HG03139 (cell line): ENCODE measurements at regions not wholly inside any gene's neighbourhood (a gene's known extent, or its start where the extent isn't known, plus 50 kb on each side); places are given as distances from the start of the nearest gene placed in this dataset.

Experiments
- ATAC-seq: cut with Tn5 transposase; IDR thresholded peaks from one replicate; pipeline ENCODE4 v1.9.1; 2021; ENCODE audit not compliant: unreplicated experiment

DNA sequence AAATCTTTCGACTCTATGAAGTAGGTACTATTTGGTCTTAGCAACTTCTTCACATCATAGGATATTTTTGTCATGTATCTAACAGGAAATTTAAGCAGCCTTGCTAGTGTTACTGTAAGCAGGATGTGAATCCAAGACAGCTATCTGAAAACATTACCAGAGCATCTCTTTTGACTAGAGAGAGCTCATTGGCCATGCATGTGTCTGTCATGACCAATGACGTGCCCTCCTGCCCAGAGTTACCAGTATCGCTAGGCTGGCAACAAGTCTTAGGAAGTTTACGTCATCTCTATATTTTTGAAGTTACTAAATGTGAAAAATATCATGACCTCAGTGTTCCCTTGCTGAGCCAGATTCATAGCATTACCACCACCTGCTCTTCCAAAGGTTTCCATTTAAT is 130.9 kb upstream of the TP63 start:
- ATAC-seq = no peak

DNA sequence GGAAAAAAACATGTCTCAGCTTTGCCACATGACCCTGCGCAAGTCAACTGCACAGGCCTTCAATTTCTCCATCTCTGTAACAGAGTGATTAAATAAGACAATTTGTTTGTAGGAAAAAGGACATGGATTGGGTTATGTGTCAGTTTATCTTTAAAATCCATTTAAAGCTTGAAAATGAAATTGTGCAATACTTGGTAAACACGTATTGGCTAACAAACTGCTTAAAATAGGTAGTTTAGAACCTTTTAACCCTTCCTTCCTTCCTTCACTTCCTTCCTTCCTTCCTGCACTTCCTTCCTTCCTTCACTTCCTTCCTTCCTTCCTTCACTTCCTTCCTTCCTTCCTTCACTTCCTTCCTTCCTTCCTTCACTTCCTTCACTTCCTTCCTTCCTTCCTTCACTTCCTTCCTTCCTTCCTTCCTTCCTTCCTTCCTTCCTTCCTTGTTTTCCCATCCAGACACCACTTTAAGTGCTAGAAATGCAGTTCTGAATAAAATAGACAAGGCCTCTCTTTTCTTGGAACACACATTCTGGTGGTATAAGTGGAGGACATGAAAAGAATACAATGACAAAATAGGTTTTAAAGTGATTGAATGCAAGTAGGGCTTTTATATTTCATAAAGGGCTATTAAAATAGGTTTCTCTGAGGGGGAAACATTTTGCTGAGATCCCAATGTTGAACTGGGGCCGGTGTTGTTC is 130.2 kb upstream of the TP63 start:
- no peak for ATAC-seq

DNA sequence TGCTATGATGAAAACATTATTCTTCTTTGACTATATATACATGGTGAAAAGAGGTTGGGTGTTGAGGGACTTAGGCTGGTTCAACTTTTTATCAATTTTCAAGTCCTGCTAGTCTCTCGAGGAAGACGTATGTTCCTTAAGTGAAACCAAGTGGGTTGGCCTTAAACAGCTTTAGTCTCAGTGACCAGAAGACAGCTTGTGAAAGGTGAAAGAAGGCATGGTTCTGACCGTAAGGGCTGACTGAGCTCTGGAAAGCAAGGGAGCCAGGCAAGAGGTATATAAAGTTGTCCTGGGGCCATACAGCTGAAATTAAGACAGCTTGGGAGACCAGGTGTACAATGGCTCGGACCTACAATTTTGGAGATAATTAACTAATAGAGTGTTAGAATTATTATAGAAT is 128.9 kb upstream of the TP63 start:
- ATAC-seq = no peak

DNA sequence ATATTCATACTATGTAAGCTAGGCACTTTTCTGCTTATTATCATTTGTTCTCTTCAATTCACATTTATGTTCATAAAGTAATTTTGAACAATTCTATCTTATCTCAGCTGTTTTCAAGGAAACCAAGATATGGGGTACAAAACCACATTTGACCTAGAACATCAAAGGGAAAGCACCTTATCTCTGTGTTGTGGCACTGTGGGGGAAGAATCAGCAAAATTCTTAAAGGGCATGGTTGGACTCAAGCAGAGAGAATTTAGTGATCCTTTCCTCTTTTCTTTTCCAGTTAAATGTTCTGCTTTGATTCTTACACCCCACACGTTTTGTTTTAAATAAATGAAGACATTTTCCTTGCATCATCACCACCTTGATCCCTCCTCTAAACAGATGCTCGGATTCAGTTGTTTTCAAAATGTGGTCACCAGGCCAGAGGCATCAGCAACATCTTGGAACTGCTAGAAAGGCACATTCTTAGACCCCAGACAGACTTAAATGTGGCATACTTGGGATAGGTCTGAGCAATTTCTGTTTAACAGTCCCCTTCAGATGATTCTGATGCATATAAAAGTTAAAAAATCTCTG is 128.4 kb upstream of the TP63 start:
- ATAC-seq = no peak

DNA sequence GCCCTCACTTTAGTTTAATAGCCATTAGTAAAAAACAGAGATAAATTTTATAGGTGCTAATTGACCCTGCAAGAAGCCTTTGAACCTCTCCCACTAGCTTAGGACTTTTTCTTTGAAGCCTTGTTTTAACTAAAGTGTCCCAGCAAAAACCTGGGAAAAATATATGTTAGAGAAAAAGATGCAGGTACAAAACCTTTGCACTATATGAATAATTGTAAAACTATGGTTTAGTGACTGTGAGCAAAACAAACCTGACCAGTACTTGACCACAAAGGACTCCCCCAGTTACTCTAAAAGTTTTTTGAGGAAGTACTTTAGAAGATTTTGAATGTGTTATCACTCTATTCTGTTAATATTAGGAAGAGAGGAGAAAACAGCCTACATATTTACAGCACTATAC is 123.3 kb upstream of the TP63 start:
- peak; percentile 55 for ATAC-seq

DNA sequence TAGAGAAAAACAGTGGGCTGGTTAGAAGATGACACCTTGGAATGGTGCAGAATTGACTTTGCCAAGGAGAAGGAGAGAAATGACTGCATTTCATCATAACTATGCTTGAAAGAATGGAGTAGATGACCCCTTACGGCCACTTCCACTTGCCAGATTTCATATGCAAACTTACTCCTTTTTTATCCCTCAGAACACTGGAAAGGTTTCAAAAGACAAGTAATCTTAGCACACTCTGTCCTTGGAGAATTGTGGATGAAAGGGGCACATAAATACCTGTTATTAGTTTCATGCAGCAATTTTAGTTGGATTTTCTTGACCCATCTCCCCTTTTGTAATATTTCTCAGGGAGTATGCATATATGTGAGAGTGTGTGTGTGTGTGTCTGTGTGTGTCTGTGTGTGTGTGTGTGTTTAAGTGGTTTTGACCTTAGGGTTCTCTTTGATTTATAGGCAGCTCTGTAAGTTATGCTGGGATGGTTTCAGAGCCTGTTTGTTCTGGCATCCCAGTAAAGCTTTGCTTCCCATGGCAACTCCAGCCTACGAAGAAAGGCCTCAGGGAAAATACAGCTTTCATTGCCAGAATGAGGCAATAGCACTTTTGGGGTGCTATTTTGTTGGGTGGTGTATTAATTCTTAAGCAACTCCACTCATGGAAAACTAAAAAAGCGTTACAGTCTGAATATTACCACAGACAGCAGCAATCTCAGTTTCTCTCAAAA is 122.2 kb upstream of the TP63 start:
- no peak for ATAC-seq

DNA sequence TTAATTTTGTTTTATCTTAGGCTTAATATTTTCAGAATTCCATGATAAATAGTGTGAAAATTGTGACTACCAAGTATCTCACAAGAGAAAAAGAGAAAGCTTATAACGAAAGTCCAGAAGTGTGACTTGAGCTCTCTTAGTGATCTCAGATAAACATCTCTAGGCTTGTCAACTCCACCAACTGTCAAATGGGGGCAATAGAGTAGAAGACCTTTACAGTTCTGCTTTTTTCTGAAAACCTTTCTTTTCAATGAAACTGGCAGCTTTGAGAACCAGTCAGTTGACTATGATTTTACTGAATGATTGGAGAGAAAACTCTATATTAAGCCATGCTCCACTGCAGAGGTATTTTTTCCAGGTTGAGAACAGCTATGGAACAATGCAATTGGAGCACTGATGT is 119.2 kb upstream of the TP63 start:
- peak; percentile 44 for ATAC-seq

DNA sequence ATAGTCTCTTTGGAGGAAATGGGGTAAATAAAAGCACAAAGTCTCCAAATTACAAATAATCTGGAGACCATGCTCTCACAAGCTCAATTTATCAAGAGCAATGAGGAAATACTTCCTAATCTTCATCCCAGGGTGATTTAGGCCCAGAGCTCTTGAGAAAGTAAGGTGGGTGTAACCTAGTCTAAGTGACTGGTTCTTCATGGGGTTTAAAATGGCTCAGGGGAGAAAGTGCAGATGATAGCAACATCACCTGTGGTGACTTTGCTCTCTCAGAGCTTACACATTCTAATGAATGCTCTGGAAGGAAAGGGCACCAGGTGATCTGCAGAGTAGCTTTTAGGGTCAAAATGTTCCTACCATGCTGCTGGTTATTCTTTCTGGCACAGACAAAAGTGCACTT is 118.4 kb upstream of the TP63 start:
- no peak for ATAC-seq

DNA sequence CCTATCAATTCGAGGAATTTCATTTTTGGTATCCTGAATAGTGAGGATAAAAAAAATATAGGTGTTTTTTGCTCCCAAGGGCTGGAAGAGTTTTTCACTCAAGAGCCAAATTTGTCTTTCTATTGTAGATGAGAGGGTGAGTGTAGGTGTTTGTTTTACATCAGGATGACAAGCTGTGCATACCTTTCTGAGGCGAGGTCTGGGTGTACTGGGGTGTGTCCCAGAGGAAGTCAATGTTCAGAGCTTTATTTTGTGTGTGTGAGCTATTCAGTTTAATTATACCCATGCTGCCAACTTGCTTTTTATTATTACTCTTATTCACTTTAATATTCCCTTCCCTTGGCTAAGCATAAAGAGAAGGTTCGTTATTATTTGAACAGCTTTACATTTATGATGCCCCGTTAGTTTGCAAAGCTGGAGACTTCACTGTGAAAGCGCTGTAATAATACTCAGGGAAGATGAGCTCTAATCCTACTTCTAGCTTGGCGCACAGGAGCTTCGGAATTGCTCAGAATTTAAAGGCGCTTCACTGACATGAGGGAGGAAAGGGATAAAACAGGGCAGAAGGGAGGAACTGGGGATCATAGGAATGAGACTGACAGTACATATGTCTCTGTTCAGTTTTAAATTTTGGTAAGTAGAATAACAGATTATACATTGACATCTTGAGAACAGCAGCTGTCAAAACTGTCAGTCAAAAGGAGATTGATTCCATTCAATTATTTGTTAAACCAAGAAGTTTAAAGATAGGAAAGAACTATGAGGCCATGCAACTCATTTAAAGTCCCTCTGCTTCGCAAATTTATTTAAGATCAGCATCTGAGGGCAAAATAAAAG is 117.7 kb upstream of the TP63 start:
- ATAC-seq = no peak

DNA sequence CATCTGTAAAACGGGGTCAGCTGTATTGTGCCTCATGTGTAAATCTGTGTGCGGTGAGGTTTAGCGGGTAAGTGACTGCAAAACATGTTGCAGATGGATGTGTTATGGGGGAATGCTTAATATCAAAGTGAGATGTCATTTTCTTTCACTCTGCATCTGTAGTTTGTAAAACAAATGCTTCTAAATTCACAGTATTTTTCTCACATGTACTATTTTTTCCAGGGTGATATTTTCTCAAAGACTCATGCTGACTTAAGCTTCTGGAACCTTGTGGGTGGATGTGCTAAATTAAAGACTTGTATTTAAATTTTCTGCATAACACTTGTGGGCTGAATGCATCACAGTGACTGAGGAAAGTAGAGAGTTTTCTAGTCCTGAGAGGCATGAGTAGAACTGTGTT is 115.2 kb upstream of the TP63 start:
- no peak for ATAC-seq

DNA sequence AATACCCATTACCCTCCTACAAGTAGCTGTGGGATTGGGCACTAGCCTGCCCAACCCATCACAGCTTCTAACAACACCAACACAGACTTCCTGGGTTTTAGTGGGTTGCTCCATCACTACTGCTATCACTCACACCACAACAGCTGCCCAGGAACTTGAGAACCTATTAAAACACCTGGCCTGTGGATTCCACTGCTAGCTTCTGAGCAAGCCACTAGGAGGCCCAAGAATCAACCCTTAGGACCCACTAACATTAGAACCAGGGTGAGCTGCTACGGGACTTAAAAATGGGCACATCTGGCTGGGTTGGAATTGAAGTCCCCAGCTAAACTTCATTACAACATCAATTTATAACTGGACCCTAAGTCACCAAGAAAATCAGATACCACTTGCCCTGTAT is 113.2 kb upstream of the TP63 start:
- no peak for ATAC-seq

DNA sequence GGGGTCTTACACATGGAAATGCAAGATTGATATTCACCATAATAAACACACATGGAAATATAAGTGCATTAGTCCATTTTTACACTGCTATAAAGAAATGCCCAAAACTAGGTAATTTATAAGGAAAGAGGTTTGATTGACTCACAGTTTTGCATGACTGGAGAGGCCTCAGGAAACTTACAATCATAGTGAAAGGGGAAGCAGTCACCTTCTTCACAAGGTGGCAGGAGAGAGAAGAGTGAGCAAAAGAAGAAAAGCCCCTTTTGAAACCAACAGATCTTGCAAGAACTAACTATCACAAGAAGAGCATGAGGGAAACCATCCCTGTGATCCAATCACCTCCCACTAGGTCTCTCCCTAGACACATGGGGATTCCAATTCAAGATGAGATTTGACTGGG is 111.7 kb upstream of the TP63 start:
- ATAC-seq = no peak

DNA sequence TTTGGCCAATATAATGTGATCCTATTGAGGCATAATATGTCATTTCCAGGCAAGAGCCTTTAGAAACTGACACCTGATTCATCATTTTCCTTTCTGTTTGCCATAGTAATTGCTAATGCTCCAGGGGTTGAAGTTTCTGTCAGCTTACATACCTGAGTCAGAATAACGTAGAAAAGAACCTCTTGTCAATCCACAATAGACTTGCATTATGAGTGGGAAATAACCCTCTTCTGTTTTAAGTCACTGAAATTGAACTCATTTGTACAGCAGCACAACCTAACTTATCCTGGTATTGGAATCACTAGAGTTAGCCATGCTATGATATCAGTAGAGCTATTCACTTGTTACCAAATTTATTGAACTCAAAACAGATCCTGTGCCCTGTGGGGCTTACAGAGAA is 101.7 kb upstream of the TP63 start:
- ATAC-seq = no peak

DNA sequence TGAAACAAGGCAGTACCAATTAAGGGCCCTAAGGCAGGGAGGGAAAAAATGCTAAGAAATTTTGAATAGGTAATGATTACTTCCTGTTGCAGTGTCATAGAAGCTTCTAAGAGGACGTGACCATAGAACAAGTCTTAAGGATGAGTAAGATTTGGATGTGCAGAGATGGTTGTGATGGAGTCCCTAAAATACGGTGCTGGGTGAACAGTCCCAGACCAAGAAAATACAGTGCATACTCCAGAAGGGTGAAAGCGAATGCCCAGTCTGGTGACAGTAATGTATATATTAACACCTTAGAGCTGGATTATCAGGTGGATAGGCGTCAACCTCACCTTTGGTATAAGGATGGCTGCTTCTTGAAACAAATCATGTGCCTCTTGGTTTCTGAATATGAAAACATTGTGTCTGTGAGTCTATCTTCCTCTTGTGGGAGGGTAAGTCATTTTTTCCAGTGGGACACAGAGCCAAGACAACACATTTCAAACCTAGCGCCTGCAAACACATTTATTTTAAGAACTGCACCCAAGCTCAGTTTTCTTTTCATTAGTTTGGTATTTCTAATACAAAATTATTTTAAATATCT is 101.2 kb upstream of the TP63 start:
- ATAC-seq = no peak

DNA sequence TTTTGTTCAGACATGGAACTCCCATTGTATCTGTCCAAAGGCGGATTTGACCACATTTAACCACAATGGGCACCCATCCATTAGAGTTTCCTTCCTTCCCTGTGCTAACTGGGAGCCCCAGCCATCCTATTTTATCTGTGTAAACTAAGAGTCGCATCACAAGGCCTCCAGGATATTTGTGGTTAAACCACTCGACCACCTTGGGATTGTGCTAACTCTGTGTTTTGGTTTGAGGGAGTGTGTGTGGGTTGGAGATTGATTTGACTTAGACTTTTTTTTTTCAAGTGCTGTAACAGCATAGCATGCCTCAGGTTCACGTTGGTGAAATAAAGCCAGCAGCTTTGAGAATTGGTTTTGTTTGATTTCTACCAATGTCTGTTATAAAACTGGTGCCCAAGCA is 100.4 kb upstream of the TP63 start:
- ATAC-seq = no peak

DNA sequence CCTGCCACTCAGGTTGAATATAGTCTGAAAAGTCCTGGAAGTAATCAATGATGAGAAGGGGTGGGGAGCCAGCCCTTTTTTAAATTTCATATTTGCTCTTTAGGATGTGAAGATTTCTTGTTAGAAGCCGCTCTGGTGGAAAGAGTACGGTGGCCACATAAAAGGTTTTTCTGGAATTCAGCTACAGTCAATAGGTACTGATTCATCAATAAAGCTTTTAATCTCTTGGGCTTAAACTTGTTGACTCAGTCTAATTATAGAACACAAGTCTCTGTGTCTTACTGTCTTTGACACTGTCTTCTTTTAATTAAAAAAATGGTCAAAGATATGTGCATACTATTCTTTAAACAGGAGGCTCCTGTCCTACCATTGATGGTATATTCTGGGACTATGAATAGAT is 99.9 kb upstream of the TP63 start:
- ATAC-seq = no peak

DNA sequence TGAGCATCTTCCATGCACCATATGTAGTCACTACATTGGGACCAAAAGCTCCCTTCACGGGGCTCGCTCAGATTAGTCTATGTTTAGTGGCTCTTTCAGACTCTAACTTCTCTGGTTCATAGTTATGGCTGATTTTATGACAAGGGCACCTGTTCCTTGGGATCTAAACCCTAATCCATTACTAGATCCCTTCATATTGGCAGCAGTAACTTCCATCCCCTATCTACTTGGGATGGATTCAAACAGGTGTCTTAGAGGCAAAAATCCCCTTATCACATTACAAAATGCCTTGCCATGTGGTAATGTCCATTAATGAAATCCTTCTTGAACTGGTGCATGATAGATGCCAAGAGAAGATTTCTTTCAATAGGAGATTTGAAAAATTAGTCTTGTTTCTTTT is 96.7 kb upstream of the TP63 start:
- no peak for ATAC-seq

DNA sequence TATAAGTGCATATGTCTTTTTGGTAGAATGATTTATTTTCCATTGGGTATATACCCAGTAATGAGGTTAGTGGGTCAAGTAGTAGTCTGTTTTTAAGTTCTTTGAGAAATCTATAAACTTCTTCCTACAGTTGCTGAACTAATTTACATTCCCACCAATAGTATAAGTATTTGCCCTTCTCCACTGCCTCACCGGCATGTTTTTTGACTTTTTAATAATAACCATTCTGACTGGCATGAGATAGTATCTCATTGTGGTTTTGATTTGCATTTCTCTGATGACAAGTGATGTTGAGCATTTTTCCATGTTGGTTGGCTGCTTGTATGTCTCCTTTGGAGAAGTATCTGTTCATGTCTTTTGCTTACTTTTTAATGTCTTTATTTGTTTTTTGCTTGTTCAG is 94.1 kb upstream of the TP63 start:
- ATAC-seq = no peak

DNA sequence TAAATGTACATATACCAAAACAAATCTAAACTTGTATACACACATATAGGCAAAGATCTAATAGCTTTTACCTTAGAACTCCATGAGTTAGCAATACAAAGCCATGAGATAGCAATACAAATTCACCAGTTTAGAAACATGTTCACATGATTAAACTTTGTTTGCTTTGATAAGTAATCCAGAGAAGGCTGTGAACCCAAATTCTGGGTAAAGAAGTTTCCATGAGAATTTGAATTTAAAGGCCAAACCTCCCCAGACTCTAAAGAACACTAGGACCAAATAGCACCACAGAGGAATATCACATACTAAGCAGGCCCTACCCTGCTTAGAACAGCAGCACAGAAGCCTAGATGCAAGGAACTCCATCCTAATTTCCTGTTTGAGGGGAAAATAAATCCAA is 83.7 kb upstream of the TP63 start:
- ATAC-seq = no peak

DNA sequence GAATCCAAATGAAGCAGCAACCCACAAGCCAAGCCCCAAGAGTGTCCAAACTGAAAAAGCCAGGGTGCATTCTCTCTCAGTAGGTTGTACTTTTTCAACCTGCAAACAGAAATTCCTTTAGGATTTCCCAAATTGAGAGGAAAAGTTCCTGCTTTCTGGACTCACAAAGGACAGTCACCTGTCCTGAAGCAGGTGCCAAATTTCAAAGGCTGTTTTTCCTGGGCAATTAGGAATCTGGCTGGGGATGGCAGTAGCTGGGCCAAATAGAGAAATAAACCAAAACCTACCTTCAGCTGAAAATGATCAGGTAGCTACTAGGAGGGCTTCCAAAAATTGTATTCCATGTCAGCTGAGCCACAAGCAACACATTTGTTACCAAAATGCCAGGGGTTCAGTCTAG is 83.1 kb upstream of the TP63 start:
- ATAC-seq = no peak

DNA sequence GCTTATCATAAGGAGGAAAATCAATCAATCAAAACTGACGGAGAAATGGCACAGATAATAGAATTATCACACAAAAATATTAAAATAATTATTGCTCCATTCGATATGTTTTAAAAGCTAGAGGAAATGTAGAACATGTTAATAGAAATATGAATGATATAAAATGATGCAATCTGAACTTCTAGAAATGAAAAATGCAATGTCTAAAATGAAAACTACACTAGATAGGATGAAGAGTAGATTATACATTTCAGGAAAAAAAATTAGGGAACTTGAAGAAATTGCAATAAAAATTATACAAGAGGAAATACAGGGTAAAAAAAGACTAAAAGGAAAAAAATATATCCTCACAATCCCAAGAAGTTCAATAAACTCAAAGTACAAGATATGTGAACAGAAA is 80.2 kb upstream of the TP63 start:
- no peak for ATAC-seq
